Activated CD8-positive, alpha-beta memory T cell treated with anti-CD3 and anti-CD28 coated beads, Interleukin-2, amount 50 U/mL, for 48 hours (primary cell): ENCODE measurements at regions not wholly inside any gene's neighbourhood (a gene's known extent, or its start where the extent isn't known, plus 50 kb on each side); places are given as distances from the start of the nearest gene placed in this dataset.
"Not testable (repeated sequence)": the region's sequence is repeated elsewhere in the genome, so short reads cannot be mapped to it uniquely, and the experiment has no call there.

Experiments used
- DNase-seq: peaks from one replicate; pipeline ENCODE4 v3.0.0-alpha.2; 2020

DNA sequence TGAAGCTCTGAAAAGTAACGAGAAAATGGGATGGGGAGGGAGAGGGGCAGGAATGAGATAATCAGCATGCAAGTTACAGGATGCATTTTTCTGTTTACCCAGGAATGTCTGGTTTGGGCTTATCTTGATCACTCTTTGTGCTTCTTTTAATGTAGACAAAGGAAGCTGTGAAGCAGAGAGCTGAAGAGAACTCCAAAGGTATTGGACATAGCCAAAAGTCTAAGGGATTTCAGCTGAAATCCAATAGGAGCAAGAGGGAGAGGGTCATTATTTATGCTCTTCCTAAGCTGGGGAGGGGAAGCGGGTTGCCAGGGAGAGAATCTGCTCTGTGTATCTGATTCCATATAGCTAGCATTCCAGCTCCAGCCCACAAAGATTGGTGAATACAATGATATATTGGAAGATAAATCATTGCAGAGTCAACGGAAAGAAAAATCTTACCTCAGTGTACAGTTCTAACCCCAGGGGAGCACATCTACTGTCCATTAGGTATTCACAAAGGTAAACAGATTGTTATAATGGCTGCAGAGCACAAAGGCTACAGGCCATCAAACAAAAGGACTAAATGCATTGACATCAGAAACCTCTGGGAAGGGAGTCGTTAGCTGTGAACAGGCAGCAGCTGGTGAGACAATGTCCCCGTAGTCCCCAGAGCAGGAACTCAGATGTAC, 61.0 kb upstream of the PELI2 start:
- no peak for DNase-seq

GRCh38 chr14:56057767-56058166, 60.4 kb upstream of the PELI2 start:
- no peak for DNase-seq

GRCh38 chr14:56059054-56059453, 59.2 kb upstream of the PELI2 start:
- DNase-seq = no peak

DNA sequence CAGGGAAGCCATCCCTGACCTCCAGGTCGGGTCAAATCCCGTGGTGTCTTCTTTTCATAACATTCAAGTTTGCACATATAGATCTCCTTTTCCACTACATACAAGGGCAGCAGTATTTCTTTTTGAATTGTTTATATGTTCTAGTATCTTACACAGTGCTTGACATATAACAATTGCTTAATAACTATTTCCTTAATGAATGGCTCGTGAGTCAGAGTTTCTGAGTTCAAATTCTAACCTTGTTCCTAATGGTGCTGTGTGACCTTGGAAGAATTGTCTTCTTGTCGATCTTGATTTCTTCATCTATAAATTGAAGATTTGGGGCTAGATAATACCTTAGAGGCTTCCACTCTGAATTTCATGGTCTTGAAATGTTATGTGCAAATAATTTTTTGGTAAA, 57.2 kb upstream of the PELI2 start:
- no peak for DNase-seq

GRCh38 chr14:56063131-56063530, 55.1 kb upstream of the PELI2 start:
- no peak for DNase-seq

GRCh38 chr14:56064513-56064912, 53.7 kb upstream of the PELI2 start:
- DNase-seq = no peak

DNA sequence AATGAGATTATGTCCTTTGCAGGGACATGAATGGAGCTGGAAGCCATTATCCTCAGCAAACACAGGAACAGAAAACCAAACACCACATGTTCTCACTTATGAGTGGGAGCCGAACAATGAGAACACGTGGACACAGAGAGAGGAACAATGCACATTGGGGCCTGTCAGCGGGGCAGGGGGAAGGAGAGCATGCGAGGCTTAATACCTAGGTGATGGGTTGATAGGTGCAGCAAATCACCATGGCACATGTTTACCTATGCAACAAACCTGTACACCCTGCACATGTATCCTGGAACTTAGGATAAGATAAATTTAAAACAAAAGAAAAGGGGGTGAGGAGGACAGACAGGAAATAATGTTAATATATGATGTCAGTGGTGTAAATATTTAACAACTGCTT, 53.0 kb upstream of the PELI2 start:
- DNase-seq = not testable (repeated sequence)

DNA sequence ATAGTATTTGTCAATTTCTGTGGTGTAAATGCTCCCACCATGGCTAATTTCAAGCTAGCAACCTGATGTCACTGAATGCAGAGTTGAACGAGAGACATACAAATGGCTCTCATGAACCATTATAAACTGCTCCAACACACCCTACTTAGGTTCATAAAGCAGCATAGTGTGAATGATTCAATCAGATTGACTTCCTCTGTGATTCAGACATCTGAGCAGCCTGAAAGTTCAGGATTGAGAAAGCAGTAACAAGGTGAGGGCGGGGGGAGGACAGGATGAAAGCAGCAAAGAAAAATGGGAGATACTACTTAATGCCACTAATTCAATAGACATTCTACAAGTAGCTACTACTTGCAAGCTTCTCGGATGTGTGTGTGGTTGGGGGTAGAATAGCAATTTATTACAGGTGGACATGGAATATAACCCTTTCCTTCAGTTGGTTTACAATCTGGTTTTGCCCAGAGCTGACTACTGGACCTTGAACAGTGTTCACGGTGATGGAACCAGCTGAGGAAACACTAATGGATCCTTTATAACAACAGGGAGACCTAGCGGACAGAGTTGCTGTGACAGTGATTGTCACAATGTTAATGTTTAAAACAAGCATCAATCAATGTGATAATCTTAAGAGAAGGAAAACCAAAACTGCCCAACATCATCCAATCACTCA, 52.5 kb upstream of the PELI2 start:
- no peak for DNase-seq
